NOMO-1 (cell line): ENCODE measurements at regions not wholly inside any gene's neighbourhood (a gene's known extent, or its start where the extent isn't known, plus 50 kb on each side); places are given as distances from the start of the nearest gene placed in this dataset.
"Not testable (repeated sequence)": the region's sequence is repeated elsewhere in the genome, so short reads cannot be mapped to it uniquely, and the experiment has no call there.

Source experiments
- DNase-seq, 2 experiments: peaks; one replicate each; lab custom pipeline; 2025; ENCODE audit not compliant: unreplicated experiment in 2 of 2; lab: John Stamatoyannopoulos, UW

DNA sequence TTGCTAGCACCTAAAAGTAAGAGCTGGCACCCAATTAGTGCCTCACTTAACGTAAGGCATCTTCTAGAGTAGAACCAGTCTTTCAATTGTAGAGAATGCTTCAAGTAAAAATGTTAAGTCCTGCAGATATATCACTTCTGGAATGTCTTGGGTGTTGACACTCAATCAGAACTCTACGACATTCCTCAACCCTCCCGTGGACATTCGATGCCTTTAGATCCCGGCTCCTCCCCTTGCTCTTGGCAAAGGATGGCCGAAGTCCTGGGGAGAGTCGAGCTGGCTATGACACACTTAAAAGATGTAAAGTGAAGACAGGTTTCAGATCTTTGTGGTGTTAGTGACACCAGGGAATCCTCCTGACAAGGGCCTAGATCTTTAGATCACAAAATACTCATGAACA is 87.5 kb upstream of the ERCC6L2 start:
- no peak for DNase-seq

DNA sequence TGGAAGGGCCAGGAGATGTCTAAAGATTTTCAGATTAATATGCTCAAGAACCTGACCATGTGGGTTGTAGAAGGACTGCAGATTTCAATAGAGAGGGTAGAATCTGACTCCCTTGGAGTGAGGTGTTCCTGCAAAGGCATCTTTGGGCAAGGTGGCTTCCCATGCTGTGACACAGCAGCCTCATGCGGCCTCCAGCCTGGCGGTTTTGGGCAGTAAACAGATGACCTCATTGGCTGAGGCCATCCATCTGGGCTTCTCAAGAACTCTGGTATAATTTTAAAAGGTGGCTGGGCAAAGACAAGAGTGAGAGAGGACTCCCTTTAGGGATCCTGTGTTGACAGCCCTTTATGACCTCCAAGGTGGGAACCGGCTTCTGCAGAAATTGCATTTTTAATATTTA is 90.3 kb upstream of the ERCC6L2 start:
- DNase-seq: no peak

DNA sequence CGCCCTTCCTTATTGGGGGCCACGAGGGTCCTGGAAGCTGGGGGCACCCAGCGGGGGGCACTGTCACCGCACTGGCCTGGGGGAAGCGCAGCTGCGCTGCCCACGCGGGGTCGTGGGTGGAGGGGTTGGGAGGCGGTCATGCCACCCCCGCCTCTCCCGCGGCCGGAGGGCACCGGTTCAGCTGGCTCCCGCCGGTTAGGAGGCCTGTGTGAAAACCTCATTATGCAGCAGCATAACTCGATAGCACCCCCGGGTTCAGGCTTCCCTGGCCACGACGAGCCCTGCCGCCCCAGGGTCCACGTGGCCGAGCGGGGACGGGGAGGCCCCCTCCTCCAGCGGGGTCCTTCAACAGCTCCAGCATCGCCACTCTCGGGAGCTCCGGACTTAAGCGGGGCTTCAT is 91.2 kb upstream of the ERCC6L2 start:
- DNase-seq: no peak

DNA sequence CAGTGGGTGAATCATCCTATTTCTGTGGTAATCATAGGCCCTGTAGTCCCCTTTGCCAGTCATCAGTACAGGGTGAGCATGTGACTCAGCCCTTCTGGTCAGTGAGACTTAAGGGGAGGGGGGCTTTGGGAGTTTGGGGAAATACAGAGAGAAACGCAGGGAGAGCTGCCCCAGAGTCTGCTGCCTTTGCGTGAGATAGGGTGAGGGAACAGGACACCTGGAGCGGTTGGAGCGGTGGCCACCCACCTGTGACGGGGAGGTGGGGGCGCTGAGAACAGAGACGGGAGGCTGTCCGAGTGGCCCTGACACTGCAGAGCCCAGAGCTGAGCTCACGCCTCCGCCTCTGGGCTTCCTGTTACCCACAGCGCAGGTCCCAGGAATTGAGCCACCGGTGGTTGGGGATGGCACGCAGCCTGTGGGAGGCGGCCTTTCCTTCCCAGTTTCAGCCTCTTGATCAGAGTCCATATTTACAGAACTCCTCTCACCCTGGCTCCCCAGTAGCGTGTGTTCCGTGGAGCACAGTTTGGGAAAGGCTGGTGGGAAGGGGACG is 92.0 kb upstream of the ERCC6L2 start:
- no peak for DNase-seq

DNA sequence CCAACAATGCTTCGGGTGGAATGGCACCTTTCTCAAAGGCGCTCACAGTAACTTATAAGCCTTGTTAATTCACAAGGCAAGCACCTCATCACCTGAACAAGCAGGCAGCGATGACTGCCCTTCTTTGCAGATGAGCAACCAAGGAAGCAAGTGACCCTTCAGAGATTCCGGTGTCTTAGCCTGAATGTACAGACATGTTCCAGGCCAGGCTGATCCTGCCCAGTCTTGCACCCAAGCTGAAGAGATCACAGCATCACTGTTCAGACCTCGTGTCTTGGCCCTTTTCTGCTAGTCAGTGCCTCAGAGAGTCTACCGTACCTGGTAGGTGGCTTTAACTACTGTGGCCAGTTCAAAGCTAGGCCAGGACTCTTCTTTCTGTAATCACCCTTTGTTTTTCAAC is 94.7 kb upstream of the ERCC6L2 start:
- DNase-seq: no peak

GRCh38 chr9:95780121-95780520 is 95.4 kb upstream of the ERCC6L2 start:
- no peak for DNase-seq

DNA sequence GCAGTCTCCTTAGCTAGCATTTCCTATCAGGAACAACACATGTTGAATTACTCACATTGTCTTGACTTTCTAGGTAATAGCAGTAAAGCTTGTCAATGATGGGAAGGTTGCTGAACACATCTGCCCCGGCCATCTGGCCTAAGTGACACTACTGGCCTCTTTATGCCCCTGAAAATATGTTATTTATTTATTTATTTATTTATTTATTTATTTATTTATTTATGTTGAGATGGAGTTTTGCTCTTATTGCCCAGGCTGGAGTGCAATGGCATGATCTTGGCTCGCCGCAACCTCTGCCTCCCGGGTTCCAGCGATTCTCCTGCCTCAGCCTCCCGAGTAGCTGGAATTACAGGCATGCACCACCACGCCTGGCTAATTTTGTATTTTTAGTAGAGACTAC is 95.9 kb upstream of the ERCC6L2 start:
- DNase-seq: not testable (repeated sequence)

DNA sequence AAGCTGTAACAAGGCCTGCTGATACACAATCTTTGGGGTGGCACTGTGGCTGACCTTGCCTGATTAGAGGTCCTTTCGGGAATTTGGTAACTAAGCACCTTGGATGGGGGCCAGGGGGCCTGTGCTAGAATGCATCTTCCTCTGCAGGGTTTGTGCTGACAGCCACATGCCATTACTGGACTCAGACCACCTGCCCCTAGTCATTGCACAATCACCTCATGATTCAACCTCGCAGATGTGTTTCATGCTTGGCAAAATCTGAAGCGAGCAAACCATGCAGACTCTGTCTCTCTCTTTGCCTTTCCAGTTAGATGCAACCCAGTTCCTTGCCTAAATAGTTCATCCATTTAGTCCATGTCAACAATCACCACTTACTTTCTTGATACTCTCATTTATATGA is 96.5 kb upstream of the ERCC6L2 start:
- peak in 1 of 2 experiments; percentile 18 for DNase-seq

DNA sequence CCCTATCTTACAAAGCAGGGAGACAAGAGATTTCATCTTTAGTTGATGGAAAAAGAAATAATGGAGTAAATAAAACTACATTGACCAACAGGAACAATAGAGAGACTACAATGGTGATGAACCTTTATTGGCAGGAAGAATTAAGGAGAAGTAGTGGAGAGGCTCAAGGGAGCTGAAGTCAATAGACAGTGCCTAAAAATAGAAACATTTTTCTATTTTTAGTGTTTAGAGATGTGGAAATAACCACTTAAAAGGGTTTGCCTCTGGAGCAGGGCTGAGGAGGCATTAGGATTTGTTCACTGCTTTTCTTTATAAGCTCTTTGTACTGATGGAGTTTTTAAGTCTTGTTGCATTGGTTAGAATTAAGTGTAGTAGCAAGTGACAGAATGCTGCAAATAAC is 98.4 kb upstream of the ERCC6L2 start:
- peak; percentile 21 to 74 for DNase-seq

GRCh38 chr9:95776176-95776575 is 99.3 kb upstream of the ERCC6L2 start:
- no peak for DNase-seq

DNA sequence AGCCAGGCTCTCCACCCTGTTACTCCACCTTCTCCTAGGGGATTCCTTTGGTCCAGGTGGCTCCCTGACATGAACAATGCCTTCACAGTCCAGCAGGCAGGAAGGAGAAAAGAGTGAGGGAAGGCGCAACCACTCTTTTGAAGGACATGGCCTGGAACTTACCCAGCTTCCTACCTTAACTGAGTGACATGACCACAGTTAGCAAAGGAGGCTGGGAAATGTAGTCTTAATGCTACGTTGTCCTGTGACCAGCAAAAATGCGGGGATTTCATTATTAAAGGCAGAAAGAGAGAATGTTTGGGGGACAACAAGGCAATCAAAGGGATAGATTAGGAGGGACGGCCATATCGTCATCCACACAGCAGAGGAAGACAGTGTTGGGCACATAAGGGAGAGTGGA is 100.3 kb upstream of the ERCC6L2 start:
- DNase-seq: no peak

DNA sequence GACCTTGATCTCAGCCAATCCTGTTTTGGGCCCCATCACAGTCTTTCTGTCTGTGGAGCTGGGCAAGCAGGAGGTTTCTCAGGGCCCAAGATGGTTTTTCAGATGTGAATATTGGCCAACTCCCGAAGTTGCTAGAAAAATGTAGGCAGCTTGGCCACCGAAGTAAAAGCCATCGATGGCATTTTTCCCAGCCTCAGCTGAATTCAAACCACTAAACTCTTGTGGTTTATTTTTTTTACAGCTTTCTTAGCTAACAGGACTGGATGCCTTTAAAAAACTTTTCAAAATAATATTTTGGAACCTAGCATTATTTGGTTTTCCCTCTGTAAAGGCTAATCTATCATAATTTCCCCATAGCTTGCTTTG is 102.5 kb upstream of the ERCC6L2 start:
- no peak for DNase-seq

DNA sequence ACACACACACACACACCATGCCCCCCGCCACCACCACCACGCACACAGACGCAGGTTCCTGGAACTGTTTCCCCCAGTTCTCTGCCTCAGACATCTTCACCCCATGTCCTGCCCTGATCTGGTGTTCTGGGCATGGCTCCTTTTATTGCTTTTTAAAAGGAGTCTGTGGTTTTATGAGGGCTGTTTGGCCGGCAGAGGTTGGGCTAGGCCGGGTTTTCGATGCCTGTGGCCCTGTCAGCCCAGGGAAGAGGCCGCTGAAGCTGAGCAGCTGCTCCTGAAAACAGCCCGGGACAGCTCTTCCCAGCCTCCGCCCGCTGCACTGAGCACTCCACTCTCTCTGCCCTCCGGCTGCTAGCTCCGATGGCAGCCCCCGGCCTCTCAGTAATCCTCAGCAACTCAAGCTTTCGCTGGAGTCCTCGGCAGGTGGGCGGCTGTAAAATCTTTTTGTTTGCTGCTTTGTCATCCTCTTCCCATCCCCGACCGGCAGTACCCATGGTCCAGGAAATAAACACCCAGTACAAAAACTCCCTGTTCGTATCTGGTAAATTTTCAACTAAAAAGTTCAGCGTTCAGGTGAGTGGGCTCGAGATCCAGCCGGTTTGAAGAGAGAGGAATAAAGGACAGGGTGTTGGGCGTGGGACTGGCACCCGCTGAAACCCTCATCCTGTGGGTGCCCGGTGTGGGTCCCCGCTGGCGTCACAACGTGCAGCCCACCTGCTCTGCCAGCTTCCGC is 103.0 kb upstream of the ERCC6L2 start:
- DNase-seq: no peak

DNA sequence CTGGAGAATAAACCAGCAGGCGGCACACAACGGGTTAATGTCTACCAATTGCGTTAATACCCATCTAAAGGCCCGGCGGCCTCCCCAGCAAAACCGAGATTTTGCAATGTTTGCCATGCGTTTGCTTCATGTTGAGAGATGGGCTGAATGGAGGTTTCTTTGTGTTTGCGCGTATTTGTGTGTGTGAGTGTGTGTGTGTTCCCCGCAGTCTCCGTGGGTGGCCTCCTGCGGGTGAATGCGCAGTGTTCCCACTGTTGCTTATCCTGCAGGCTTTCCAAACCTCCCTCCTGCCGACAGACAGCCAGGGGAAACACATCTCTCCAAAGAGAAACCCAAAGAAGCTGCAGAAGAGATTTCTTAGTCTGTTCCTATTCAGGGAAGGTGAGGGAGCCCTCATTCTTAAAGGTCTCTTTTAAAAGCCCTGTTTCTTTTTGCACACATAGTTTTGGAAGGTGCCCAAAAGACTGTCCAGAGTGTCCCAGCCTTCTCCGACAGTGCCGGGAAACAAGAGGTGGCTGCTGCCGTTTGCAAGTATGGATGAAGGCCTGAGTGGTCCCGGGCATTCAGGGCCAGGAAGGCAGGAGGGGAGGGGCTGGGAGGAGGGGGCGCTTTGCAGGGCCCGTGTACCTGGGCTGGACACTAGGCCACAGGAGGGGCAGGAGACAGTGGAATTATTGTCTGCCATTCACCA is 103.8 kb upstream of the ERCC6L2 start:
- DNase-seq: peak in 1 of 2 experiments; percentile 16

GRCh38 chr9:95770653-95771131 is 104.8 kb upstream of the ERCC6L2 start:
- no peak for DNase-seq

GRCh38 chr9:95769909-95770433 is 105.5 kb upstream of the ERCC6L2 start:
- DNase-seq: no peak

DNA sequence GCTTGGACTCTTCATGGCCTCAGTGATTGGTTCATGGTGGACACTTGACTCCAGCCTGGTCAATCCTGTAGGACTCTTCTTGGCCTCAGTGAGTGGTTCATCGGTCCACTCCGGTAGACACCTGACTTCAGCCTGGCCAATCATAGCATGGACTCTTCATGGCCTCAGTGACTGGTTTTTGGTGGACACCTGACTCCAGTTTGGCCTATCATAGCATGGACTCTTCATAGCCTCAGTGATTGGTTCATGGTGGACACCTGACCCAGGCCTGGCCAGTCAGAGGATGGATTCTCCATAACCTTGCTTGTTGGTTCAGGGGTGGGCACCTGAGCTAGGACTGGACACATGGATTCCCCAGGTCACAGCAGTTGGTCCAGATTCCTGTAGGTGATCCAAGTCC is 106.0 kb upstream of the ERCC6L2 start:
- DNase-seq: no peak

GRCh38 chr9:95766906-95767305 is 108.6 kb upstream of the ERCC6L2 start:
- no peak for DNase-seq

- DNase-seq: no peak
Measured at GRCh38 chr9:95764533-95765319, 110.8 kb upstream of the ERCC6L2 start.

GRCh38 chr9:95763983-95764382 is 111.5 kb upstream of the ERCC6L2 start:
- no peak for DNase-seq

DNA sequence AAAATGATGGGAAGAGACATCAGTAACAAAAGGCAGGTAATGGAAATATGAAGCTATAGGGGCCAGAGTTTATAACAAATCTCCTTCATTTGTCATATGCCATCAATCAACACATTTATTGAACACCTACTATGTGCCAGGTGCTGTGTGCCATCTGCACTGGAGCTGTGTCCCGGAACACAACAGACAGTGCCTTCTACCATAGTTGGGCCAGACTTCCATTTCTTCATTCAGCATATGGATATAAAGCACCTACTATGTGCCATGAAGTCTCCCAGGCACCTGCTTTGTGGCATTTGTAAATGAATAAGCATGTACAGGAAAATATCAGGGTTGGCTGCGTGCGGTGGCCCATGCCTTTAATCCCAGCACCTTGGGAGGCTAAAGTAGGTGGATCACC is 112.5 kb upstream of the ERCC6L2 start:
- no peak for DNase-seq
